Heart left ventricle (tissue), 13 donors: ENCODE measurements at regions not wholly inside any gene's neighbourhood (a gene's known extent, or its start where the extent isn't known, plus 50 kb on each side); places are given as distances from the start of the nearest gene placed in this dataset.

Experiments used
- CTCF ChIP-seq, 12 donors: fragments of 200-600 bp; sonication (generic) in 4 of 12; IDR thresholded peaks; one replicate each; pipeline versions ENCODE4 v1.5.0 to v1.8.0; 2018 to 2022; ENCODE audit warnings: antibody characterized with exemption in 12 of 12, mild to moderate bottlenecking in 5 of 12
- POLR2A ChIP-seq, 2 donors: fragments of 450-650 bp; IDR thresholded peaks; one replicate each; pipeline ENCODE4 v1.6.1; 2017; ENCODE audit warnings: antibody characterized with exemption in 2 of 2, mild to moderate bottlenecking in 2 of 2, moderate library complexity in 2 of 2
- donor health status: ischemic (EF 13 %, LVEDD 7.1; RV severe dilation, severe dysfunction).
- donor health status: DM: no; HTN: yes; CAD: no.
- donor health status: DM: no; HTN: no; CAD: no.
- donor health status: ischemic (EF 25% LVEDD 6.9; RV normal size, moderate dysfunction).
- donor health status: ischemic (EF 25% LVEDD 5.7; RV mildly dilated, moderate dysfunction).
- donor health status: ischemic (EF 35%, LVEDD 5.7; RV mildly dilated, moderate dysfunction).
- donor health status: nonischemic (EF 11% LVEDD 7.7; RV severe dilation, severe dysfunction).
- donor health status: DM: yes; HTN: yes; CAD: no.
- donor health status: PGD.
- donor health status: ischemic (EF 29% LVEDD 5.4; RV normal size, mild dysfunction).
- donor health status: nonischemic (EF 23%, LVEDD 6.1; RV moderate dilation, normal function).

- no peak for TF ChIP-seq CTCF (IDR thresholded peaks at IDR 0.05)
- TF ChIP-seq POLR2A (IDR thresholded peaks at IDR 0.05): no peak
Measured at GRCh38 chr17:14619821-14620220, 318.9 kb downstream of the HS3ST3B1 start.
